PC-3 (cell line): ENCODE measurements at regions not wholly inside any gene's neighbourhood (a gene's known extent, or its start where the extent isn't known, plus 50 kb on each side); places are given as distances from the start of the nearest gene placed in this dataset.

Experiments
- ATAC-seq: fragments of 200-7000 bp; cut with Tn5 transposase; 2 replicates; pipeline ENCODE4 v1.9.1; 2020; ENCODE audit warnings: mild to moderate bottlenecking, moderate library complexity
- BruUV-seq: library from RNA; stranded (reverse); fragments of 400-500 nt; replicated peaks from 2 replicates; lab custom pipeline; 2021; lab: Mats Ljungman, UMichigan
- CTCF ChIA-PET: fragments of 300-600 bp; sonication (Branson Sonifier 250); formaldehyde crosslinking; loops from one replicate; lab custom pipeline; 2022; ENCODE audit warnings: antibody characterized with exemption; lab: Charles Lee
- POLR2A ChIA-PET: fragments of 300-600 bp; sonication (Branson Sonifier 250); formaldehyde crosslinking; loops from one replicate; lab custom pipeline; 2022; ENCODE audit warnings: antibody characterized with exemption; ENCODE audit not compliant: unreplicated experiment; lab: Charles Lee
- DNase-seq: peaks from one replicate; pipeline ENCODE4 v3.0.0-alpha.2; 2015
- H2AFZ ChIP-seq: fragments of 300-600 bp; sonication (generic); 2 replicates; pipeline ENCODE4 v1.6.0; 2016; ENCODE audit warnings: antibody characterized with exemption, low read length
- H3F3A ChIP-seq: fragments of 300-600 bp; sonication (generic); one replicate; pipeline ENCODE4 v1.6.0; 2017; ENCODE audit warnings: antibody characterized with exemption, low read length, control low read depth, mild to moderate bottlenecking; ENCODE audit not compliant: unreplicated experiment
- H3K27ac ChIP-seq: fragments of 300-600 bp; sonication (generic); 2 replicates; pipeline ENCODE4 v1.5.1; 2016; ENCODE audit warnings: mild to moderate bottlenecking, low read length
- H3K27me3 ChIP-seq: fragments of 300-600 bp; sonication (generic); 2 replicates; pipeline ENCODE4 v1.6.1; 2016; ENCODE audit warnings: low read length, mixed read lengths
- H3K36me3 ChIP-seq: fragments of 300-600 bp; sonication (generic); 2 replicates; pipeline ENCODE4 v1.6.1; 2016; ENCODE audit warnings: low read depth, mixed run types, low read length, mixed read lengths
- H3K4me1 ChIP-seq: fragments of 300-600 bp; sonication (generic); 2 replicates; pipeline ENCODE4 v1.5.1; 2016; ENCODE audit warnings: low read length; ENCODE audit not compliant: insufficient read depth
- H3K4me2 ChIP-seq: fragments of 300-600 bp; sonication (generic); 2 replicates; pipeline ENCODE4 v1.6.0; 2016; ENCODE audit warnings: low read length
- H3K4me3 ChIP-seq: fragments of 300-600 bp; sonication (generic); 2 replicates; pipeline ENCODE4 v1.5.1; 2016; ENCODE audit warnings: mild to moderate bottlenecking, low read length, mixed read lengths
- H3K79me2 ChIP-seq: fragments of 300-600 bp; sonication (generic); 2 replicates; pipeline ENCODE4 v1.6.1; 2017; ENCODE audit warnings: low read length, mixed read lengths
- H3K9ac ChIP-seq: fragments of 300-600 bp; sonication (generic); 2 replicates; pipeline ENCODE4 v1.6.0; 2016; ENCODE audit warnings: mild to moderate bottlenecking, low read length
- H3K9me2 ChIP-seq: fragments of 300-600 bp; sonication (generic); replicated peaks from 2 replicates; pipeline ENCODE4 v1.6.1; 2016; ENCODE audit warnings: mixed run types, low read length, mixed read lengths
- H3K9me3 ChIP-seq: fragments of 300-600 bp; sonication (generic); 2 replicates; pipeline ENCODE4 v1.6.1; 2016; ENCODE audit warnings: low read length, mixed read lengths
- H4K20me1 ChIP-seq: fragments of 300-600 bp; sonication (generic); 2 replicates; pipeline ENCODE4 v1.6.1; 2016; ENCODE audit warnings: low read length, mixed read lengths
- CTCF ChIP-seq: fragments of 300-600 bp; sonication (generic); conservative IDR thresholded peaks from 2 replicates; pipeline ENCODE4 v1.5.1; 2017; ENCODE audit warnings: antibody characterized with exemption, low read depth, mild to moderate bottlenecking, low read length
- EZH2 ChIP-seq: fragments of 300-600 bp; sonication (generic); IDR thresholded peaks from one replicate; pipeline ENCODE4 v1.6.1; 2017; ENCODE audit warnings: antibody characterized with exemption, mild to moderate bottlenecking, low read length; ENCODE audit not compliant: unreplicated experiment
- EZH2phosphoT487 ChIP-seq: fragments of 300-600 bp; sonication (generic); IDR thresholded peaks from 2 replicates; pipeline ENCODE4 v1.6.1; 2018; ENCODE audit warnings: mild to moderate bottlenecking, antibody characterized with exemption, low read length, borderline replicate concordance
- intact Hi-C: fragments of 100-400 bp; cut with micrococcal nuclease; formaldehyde crosslinking; loops from 2 replicates; pipeline ENCODE4 v1.9.0; 2023

DNA sequence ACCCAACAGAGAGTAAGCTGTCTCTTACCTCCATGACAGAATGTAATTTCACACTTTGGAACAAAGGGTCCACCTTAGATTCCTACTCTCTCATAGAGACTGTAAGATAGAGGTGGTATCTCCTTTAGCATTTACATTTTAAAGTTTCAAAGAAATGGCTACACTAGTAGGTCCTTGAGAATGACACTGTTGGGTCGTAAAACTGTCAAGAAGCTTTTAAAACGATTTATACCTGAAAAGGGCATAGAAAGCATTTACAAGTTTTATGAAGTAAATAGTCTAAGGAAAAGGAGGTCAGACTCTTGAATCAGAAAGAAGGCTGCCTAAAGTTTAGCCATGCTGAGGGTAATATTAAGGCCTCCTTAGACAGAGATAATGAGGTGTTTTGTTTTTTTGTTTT lies 1212.4 kb upstream of the PHF14 start:
- H3K4me2 ChIP-seq = no peak overlapping the region
- no peaks in the 10 kb centered on the region for H3K9me3 ChIP-seq
- no peaks in the 10 kb centered on the region for H3K36me3 ChIP-seq
- no peaks in the 10 kb centered on the region for H3F3A ChIP-seq
- no peak overlapping the region for H2AFZ ChIP-seq
- H3K4me1 ChIP-seq = no peaks in the 10 kb centered on the region
- POLR2A ChIA-PET = no interaction called here
- BruUV-seq = no TSS peak
- no peaks in the 10 kb centered on the region for H3K27me3 ChIP-seq
- H3K9me2 ChIP-seq = no peaks in the 10 kb centered on the region
- intact Hi-C loops = no loop called here
- no peaks in the 10 kb centered on the region for H4K20me1 ChIP-seq
- H3K27ac ChIP-seq = no peak overlapping the region
- no peak overlapping the region for H3K9ac ChIP-seq
- H3K4me3 ChIP-seq = no peak overlapping the region
- CTCF ChIA-PET = no interaction called here
- no peaks in the 10 kb centered on the region for H3K79me2 ChIP-seq
- DNase-seq (no peak), ATAC-seq (no peak)
- TF ChIP-seq EZH2 (no peak), CTCF (no peak), EZH2phosphoT487 (no peak)

- Histone ChIP-seq H3F3A (no peaks in the 10 kb centered on the region), H3K4me2 (no peak overlapping the region), H3K27ac (no peak overlapping the region), H4K20me1 (no peaks in the 10 kb centered on the region), H3K4me3 (no peak overlapping the region), H3K9me3 (no peaks in the 10 kb centered on the region), H3K9me2 (no peaks in the 10 kb centered on the region), H3K27me3 (no peaks in the 10 kb centered on the region), H3K36me3 (no peaks in the 10 kb centered on the region), H3K9ac (no peak overlapping the region), H3K4me1 (no peaks in the 10 kb centered on the region), H3K79me2 (no peaks in the 10 kb centered on the region), H2AFZ (no peak overlapping the region)
- ChIA-PET CTCF (no interaction called here), POLR2A (no interaction called here)
- DNase-seq (no peak), ATAC-seq (no peak)
- BruUV-seq = no TSS peak
- intact Hi-C loops = no loop called here
- TF ChIP-seq EZH2phosphoT487 (no peak), CTCF (no peak), EZH2 (no peak)
These were observed 1196.8 kb upstream of the PHF14 start for GRCh38 chr7:9776900-9777299.

- H4K20me1 ChIP-seq = no peaks in the 10 kb centered on the region
These were observed 1195.3 kb upstream of the PHF14 start for GRCh38 chr7:9778367-9778766.

More at GRCh38 chr7:9778367-9778766, 1195.3 kb upstream of the PHF14 start:
- Histone ChIP-seq H3K27ac (no peak overlapping the region), H3F3A (no peaks in the 10 kb centered on the region), H3K9me3 (no peaks in the 10 kb centered on the region), H3K79me2 (no peaks in the 10 kb centered on the region), H3K27me3 (no peaks in the 10 kb centered on the region), H3K4me3 (no peak overlapping the region), H3K4me1 (no peaks in the 10 kb centered on the region), H3K36me3 (no peaks in the 10 kb centered on the region), H3K9ac (no peak overlapping the region), H3K4me2 (no peak overlapping the region), H2AFZ (no peak overlapping the region), H3K9me2 (no peaks in the 10 kb centered on the region)
- no peak for DNase-seq
- ATAC-seq = no peak
- ChIA-PET CTCF (interaction anchor here (0.6 kb wide), 1 partner anchor 129 kb away, joined by 3 read pairs; no protein-coding TSS in a partner anchor), POLR2A (no interaction called here)
- BruUV-seq = no TSS peak
- TF ChIP-seq EZH2phosphoT487 (no peak), CTCF (no peak), EZH2 (no peak)
- intact Hi-C loops = no loop called here
